Right cardiac atrium (tissue), 5 donors: ENCODE measurements at regions not wholly inside any gene's neighbourhood (a gene's known extent, or its start where the extent isn't known, plus 50 kb on each side); places are given as distances from the start of the nearest gene placed in this dataset.

ENCODE experiments used
- ATAC-seq, 2 donors: fragments of 200-7000 bp; cut with Tn5 transposase; one replicate each; pipeline versions ENCODE4 v1.8.0 to v1.9.1; 2020; ENCODE audit warnings: moderate library complexity in 2 of 2, mild to moderate bottlenecking in 1 of 2
- DNase-seq, 3 donors: peaks; one replicate each; pipeline ENCODE4 v3.0.0-alpha.2; 2020
- H3K27ac ChIP-seq: one replicate; pipeline ENCODE4 v1.5.1; 2013; ENCODE audit warnings: mild to moderate bottlenecking, low read length, control low read depth, moderate library complexity
- H3K27me3 ChIP-seq: one replicate; pipeline ENCODE4 v1.6.1; 2013; ENCODE audit not compliant: control insufficient read depth, insufficient read depth
- H3K4me1 ChIP-seq: one replicate; pipeline ENCODE4 v1.6.1; 2013; ENCODE audit warnings: low read length; ENCODE audit not compliant: control insufficient read depth, insufficient read depth
- H3K4me3 ChIP-seq: one replicate; pipeline ENCODE4 v1.5.1; 2013; ENCODE audit warnings: low read length, control low read depth
- H3K9me3 ChIP-seq: one replicate; pipeline ENCODE4 v1.6.1; 2013; ENCODE audit warnings: low read length; ENCODE audit not compliant: control insufficient read depth
- WGBS: extraction: QIAGEN DNeasy Blood & Tissue Kit; methylation state at CpG from one replicate; pipeline ENCODE4 v1.1.7; 2013; 5-methylcytosine and 5-hydroxymethylcytosine counted together
- intact Hi-C, 4 donors: fragments of 100-400 bp; cut with DNase I; formaldehyde crosslinking; loops; one replicate each; pipeline versions ENCODE4 v1.11.0 to v1.14.0; 2022 to 2023
- donor health status: healthy with polysubstance abuse.
- donor health status: DM: no; HTN: yes; CAD: no.
- donor health status: DM: no; HTN: no; CAD: no.
- donor health status: DM: no; HTN: yes; CAD: no; lungs with severe emphysema.
- donor health status: DM: yes; HTN: yes; CAD: no.

- H3K4me3 ChIP-seq, result no peak overlapping the region
- no peak overlapping the region for H3K27ac ChIP-seq
- H3K27me3 ChIP-seq, result no peaks in the 10 kb centered on the region
- WGBS, result 96% methylated on average over 4 of the region's 4 CpGs
- DNase-seq (no peak), ATAC-seq (no peak)
- no peaks in the 10 kb centered on the region for H3K4me1 ChIP-seq
- no peaks in the 10 kb centered on the region for H3K9me3 ChIP-seq
- intact Hi-C loops, result no loop called here
Measured at GRCh38 chr2:151177756-151178155, 83.9 kb downstream of the RBM43 start.

- intact Hi-C loops, result no loop called here
- no peak for ATAC-seq
- no peak for DNase-seq
- H3K27me3 ChIP-seq, result no peaks in the 10 kb centered on the region
- no peak overlapping the region for H3K27ac ChIP-seq
- H3K9me3 ChIP-seq, result no peaks in the 10 kb centered on the region
- WGBS, result 80% methylated on average over 3 of the region's 3 CpGs
- no peak overlapping the region for H3K4me3 ChIP-seq
- no peaks in the 10 kb centered on the region for H3K4me1 ChIP-seq
Measured at GRCh38 chr2:151176661-151177060, 85.0 kb downstream of the RBM43 start.

GRCh38 chr2:151175864-151176263 lies 85.8 kb downstream of the RBM43 start:
- whole genome bisulfite sequencing, result 51% methylated on average over 5 of the region's 5 CpGs
- Histone ChIP-seq H3K27ac (no peak overlapping the region), H3K4me3 (no peak overlapping the region), H3K27me3 (no peaks in the 10 kb centered on the region), H3K9me3 (no peaks in the 10 kb centered on the region), H3K4me1 (no peaks in the 10 kb centered on the region)
- intact Hi-C loops, result no loop called here
- ATAC-seq, result no peak
- no peak for DNase-seq

GRCh38 chr2:151174127-151174526 lies 87.5 kb downstream of the RBM43 start:
- no peak overlapping the region for H3K4me3 ChIP-seq
- DNase-seq (no peak), ATAC-seq (no peak)
- 93% methylated on average over 2 of the region's 2 CpGs for WGBS
- intact Hi-C loops, result no loop called here
- H3K9me3 ChIP-seq, result no peaks in the 10 kb centered on the region
- H3K27me3 ChIP-seq, result no peaks in the 10 kb centered on the region
- no peak overlapping the region for H3K27ac ChIP-seq
- no peaks in the 10 kb centered on the region for H3K4me1 ChIP-seq

GRCh38 chr2:151171186-151171585 lies 90.5 kb downstream of the RBM43 start:
- WGBS, result 71% methylated on average over 2 of the region's 2 CpGs
- Histone ChIP-seq H3K27ac (no peak overlapping the region), H3K9me3 (no peaks in the 10 kb centered on the region), H3K27me3 (no peaks in the 10 kb centered on the region), H3K4me3 (no peak overlapping the region), H3K4me1 (no peaks in the 10 kb centered on the region)
- intact Hi-C loops, result no loop called here
- ATAC-seq (no peak), DNase-seq (no peak)

- Histone ChIP-seq H3K9me3 (no peaks in the 10 kb centered on the region), H3K4me1 (no peaks in the 10 kb centered on the region), H3K4me3 (no peak overlapping the region), H3K27ac (no peak overlapping the region), H3K27me3 (no peaks in the 10 kb centered on the region)
- DNase-seq, result no peak
- intact Hi-C loops, result no loop called here
- no peak for ATAC-seq
- 87% methylated on average over 5 of the region's 5 CpGs for WGBS
Measured at GRCh38 chr2:151166410-151166809, 95.3 kb downstream of the RBM43 start.

- 90% methylated on average over 5 of the region's 5 CpGs for WGBS
- intact Hi-C loops, result no loop called here
Measured at GRCh38 chr2:151165105-151165684, 96.5 kb downstream of the RBM43 start.

GRCh38 chr2:151161821-151162551 lies 99.7 kb downstream of the RBM43 start:
- Histone ChIP-seq H3K9me3 (no peaks in the 10 kb centered on the region), H3K4me3 (no peak overlapping the region), H3K4me1 (no peaks in the 10 kb centered on the region), H3K27me3 (no peaks in the 10 kb centered on the region), H3K27ac (no peak overlapping the region)
- no peak for DNase-seq
- WGBS, result 56% methylated on average over 4 of the region's 4 CpGs
- ATAC-seq, result no peak
- intact Hi-C loops, result no loop called here

More at GRCh38 chr2:151165105-151165684, 96.5 kb downstream of the RBM43 start:
- H3K9me3 ChIP-seq, result no peaks in the 10 kb centered on the region
- no peak for DNase-seq
- ATAC-seq, result no peak
- no peak overlapping the region for H3K27ac ChIP-seq
- H3K4me3 ChIP-seq, result no peak overlapping the region
- H3K4me1 ChIP-seq, result no peaks in the 10 kb centered on the region
- H3K27me3 ChIP-seq, result no peaks in the 10 kb centered on the region

- 57% methylated on average over 2 of the region's 2 CpGs for WGBS
- Histone ChIP-seq H3K4me1 (no peaks in the 10 kb centered on the region), H3K27me3 (no peaks in the 10 kb centered on the region), H3K9me3 (no peaks in the 10 kb centered on the region), H3K27ac (no peak overlapping the region), H3K4me3 (no peak overlapping the region)
- ATAC-seq (no peak), DNase-seq (no peak)
- intact Hi-C loops, result no loop called here
Measured at GRCh38 chr2:151159109-151159662, 102.5 kb downstream of the RBM43 start.

GRCh38 chr2:151157000-151157735 lies 104.5 kb downstream of the RBM43 start:
- no peak for DNase-seq
- Histone ChIP-seq H3K27me3 (no peaks in the 10 kb centered on the region), H3K4me1 (no peaks in the 10 kb centered on the region), H3K4me3 (no peak overlapping the region), H3K9me3 (no peaks in the 10 kb centered on the region), H3K27ac (no peak overlapping the region)
- 74% methylated on average over 5 of the region's 5 CpGs for WGBS
- ATAC-seq, result no peak
- intact Hi-C loops, result no loop called here

- H3K27me3 ChIP-seq, result no peaks in the 10 kb centered on the region
- no peak overlapping the region for H3K27ac ChIP-seq
- intact Hi-C loops, result no loop called here
- H3K9me3 ChIP-seq, result no peaks in the 10 kb centered on the region
- WGBS, result 88% methylated on average over 2 of the region's 2 CpGs
- no peak overlapping the region for H3K4me3 ChIP-seq
- H3K4me1 ChIP-seq, result no peaks in the 10 kb centered on the region
- ATAC-seq (no peak), DNase-seq (no peak)
Measured at GRCh38 chr2:151156431-151156830, 105.2 kb downstream of the RBM43 start.
